ENCODE measurements at regions not wholly inside any gene's neighbourhood (a gene's known extent, or its start where the extent isn't known, plus 50 kb on each side); places are given as distances from the start of the nearest gene placed in this dataset.

GRCh38 chr7:18222636-18223035 lies 195.0 kb upstream of the PRPS1L1 start:
- TF ChIP-seq CTCF (IDR thresholded peaks at IDR 0.05) (no peak), EZH2 (IDR thresholded peaks at IDR 0.05) (no peak)

All from neural progenitor cell (in vitro differentiated cells).